DMS 273 (cell line): ENCODE measurements at regions not wholly inside any gene's neighbourhood (a gene's known extent, or its start where the extent isn't known, plus 50 kb on each side); places are given as distances from the start of the nearest gene placed in this dataset.
"Not testable (repeated sequence)": the region's sequence is repeated elsewhere in the genome, so short reads cannot be mapped to it uniquely, and the experiment has no call there.

Source experiments
- DNase-seq: peaks from one replicate; lab custom pipeline; 2025; ENCODE audit not compliant: unreplicated experiment; lab: John Stamatoyannopoulos, UW

DNA sequence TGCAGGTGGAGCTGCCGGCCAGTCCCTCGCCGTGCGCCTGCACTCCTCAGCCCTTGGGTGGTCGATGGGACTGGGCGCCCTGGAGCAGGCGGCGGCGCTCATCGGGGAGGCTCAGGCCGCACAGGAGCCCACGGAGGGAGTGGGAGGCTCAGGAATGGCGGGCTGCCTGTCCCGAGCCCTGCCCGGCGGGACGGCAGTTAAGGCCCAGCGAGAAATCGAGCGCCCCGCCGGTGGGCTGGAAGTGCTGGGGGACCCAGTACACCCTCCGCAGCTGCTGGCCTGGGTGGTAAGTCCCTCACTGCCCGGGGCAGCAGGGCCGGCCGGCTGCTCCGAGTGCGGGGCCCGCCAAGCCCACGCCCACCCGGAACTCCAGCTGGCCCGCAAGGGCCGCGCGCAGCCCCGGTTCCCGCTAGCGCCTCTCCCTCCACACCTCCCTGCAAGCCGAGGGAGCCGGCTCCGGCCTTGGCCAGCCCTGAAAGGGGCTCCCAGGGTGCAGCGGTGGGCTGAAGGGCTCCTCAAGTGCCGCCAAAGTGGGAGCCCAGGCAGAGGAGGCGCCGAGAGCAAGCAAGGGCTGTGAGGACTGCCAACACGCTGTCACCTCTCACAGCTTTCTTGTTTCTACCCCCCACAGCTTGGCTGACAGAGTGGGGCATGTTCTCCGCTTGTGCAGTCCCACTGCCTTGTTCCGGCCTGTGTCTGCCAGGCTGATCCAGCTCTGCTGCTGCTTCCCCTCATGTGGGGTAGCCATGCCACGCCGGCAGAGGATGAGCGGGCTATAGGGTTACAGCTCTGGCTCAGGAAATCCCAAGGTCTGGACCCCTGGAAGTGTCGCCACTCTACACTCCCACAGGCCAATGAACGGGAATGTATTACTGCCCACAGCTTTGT is 886.7 kb downstream of the FAT4 start:
- DNase-seq = not testable (repeated sequence)

DNA sequence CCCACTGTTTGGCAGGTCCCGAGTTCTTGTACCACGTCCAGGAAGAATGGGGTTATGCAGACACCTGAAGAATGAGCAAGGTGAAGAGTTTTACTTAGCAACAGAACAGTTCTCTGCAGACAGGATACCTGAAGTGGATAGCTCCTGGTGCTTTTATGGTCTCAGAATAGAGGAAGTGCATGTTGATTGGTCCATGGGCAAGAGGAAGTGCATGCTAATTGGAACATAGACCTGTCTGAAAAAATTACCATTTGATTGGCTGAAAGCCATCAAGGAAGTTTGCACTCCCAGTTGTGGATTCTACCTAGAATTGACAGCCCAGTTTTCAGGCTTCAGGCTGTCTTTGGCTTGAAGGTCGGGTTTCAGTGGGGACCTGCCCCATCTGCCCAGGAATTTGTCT is 887.5 kb downstream of the FAT4 start:
- DNase-seq = no peak

DNA sequence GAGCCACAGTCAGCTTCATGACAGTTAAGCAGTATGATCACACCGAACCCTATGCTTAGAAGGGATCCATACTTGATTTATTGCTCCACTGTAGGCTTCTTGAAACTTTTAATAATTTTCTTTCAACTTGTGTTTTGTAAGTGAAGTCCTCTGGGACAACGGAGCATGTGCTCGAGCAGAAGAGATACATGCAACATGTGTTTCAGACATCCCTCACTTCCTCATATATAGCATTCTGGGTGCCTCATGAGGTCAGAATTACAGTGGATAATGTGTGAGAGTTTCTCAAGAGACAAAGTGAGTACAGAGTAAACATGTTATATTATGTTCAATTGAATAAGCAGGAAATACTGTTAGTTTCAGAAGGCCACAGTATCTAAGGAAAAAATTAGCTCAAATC is 893.2 kb downstream of the FAT4 start:
- DNase-seq = no peak

DNA sequence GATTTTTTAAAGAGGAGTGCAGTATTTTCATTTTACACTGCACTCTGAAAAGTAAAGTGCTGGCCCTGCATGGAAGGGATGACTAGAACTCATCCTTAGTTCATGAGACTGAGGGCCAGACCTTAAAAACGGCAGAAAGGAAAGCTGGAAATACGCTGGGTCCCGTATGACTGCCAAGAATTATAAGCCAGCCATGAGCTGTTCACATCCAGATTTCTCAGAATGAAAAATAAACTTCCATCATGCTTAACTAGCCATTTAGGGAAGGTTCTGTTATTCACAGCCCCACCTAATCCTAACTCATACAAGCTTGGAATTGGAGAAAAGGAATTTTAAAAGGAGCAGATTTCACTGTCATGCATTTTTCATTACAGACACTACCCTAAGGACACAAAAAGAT is 894.4 kb downstream of the FAT4 start:
- DNase-seq = no peak

GRCh38 chr4:126213996-126214395 is 899.2 kb downstream of the FAT4 start:
- no peak for DNase-seq

DNA sequence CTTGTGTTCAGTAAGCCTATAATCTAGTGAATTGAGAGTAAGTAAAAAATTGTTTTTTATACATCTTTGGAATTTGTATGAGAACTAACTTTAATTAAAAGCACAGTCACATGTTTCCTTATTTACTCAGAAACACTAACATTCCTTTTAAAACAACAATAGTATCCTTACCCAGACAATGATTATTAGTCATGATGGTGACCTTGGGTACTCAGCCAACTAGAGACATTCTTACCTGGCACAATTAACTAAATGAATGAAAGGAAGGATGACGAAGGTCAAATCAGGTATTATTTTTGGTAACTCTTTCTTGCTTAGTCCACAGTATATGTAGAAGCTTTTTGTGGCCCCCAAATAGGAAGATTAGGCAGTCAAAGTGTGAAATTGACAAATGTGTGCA is 901.0 kb downstream of the FAT4 start:
- DNase-seq = no peak

GRCh38 chr4:126216611-126217010 is 901.9 kb downstream of the FAT4 start:
- no peak for DNase-seq

GRCh38 chr4:126221282-126221681 is 906.5 kb downstream of the FAT4 start:
- DNase-seq = peak; percentile 58

DNA sequence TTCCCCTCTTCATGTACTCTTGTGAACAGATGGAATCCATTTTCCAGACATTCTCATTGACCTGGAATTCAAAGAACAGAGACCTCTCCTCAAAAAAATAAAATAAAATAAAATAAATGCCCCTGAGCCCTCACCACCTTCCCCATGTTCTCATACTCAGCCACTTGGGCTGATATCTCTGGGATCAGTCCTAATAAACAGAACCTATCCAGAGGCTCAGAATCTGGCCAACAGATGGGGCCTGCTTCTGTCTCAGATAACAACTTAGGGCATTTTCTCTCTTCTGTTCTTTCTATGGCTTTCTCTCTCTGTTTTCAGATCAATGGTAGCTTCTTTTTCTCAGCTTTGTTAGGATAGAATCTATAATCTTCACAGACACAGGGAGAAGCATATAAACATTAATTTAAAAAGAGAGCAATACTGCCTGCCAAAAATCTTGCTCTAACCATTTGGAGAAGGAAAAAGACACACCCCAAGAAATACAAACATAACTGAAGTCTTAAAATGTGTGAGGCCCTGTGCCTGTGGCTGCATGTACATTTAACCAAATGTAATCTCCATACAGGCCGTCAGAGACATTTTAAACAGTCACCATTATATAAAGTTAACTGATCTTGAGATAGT is 907.1 kb downstream of the FAT4 start:
- peak; percentile 64 for DNase-seq

DNA sequence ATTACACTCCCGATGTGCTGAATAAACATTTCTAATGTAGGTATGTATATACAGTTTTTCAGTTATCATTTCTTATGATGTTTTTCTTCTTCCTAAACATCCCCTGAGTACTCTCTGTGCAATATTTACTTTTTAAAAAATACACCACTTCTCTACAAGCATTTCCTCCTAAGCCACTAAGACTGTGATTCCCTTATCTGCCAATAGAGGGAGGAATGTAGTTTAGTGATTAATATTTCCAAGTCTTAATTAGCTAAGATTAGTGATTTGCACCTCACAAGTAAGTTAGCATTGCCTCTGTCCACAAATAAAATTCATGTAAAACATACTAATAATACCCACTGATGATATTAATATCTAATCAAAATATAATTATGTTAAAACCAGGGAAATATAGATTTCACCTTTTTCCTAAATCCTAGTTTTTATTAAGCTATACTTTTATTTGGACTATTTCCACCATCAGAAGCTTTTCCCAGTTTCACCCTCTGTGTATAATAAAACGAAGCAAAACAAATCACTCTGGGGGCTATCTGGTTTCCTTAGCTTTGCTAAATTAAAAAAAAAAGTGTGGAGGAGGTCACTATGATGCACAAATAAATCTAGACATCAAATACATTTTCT is 909.1 kb downstream of the FAT4 start:
- DNase-seq = peak; percentile 30

DNA sequence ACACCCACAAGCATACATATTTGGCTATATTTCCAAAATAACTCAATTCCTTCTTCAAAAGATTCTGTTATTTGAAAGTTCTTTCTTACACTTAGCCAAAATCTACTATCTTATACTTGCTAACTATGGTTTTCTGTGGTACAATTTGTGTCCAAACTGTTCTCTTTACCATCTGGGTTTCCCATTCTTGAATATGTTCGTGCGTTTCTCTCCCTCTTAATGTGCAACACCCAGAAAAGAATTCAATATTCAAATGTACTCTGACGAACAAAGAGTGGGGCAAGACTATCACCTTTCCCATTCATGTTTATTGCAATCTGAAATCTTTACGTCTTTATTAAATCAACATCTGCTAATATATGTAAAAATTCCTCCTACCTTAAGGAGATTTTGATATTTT is 912.7 kb downstream of the FAT4 start:
- DNase-seq = no peak

- DNase-seq = no peak
These were observed 915.5 kb downstream of the FAT4 start for GRCh38 chr4:126230269-126230668.

DNA sequence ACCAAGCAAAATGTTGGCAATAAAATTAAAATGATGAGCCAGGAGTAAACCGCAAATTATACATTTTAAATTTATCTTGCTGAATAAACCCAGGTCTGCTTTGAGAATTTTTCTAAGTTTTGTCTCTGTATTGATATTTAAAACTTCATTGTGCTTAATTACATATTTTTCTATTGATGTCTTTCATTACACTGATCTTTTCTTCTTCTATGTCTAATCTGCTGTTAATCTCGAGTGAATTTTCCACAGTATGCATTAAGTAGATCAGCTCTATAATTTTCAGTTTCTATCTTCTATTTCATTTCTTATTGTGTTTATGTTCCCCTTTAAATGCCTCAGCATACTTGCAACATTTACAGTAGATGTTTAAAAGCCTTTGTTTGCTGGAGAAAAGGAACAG is 918.7 kb downstream of the FAT4 start:
- no peak for DNase-seq

DNA sequence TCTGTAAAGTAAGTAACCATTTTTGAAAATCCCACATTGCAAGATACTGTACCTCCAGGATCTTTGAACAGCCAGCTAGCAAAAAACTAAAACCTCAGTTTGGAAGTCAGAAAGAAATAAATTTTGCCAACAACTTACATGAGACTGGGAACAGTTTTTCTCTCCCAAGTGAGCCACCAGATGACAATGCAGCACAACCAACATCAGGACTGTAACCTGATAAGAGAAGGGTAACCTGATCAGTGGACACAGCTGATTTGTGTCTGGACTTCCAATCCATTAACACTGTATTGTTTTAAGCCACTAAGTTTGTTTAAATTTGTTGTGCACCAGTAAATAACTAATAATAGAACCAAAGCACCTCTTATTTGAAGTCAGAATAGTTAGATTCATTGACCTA is 923.3 kb downstream of the FAT4 start:
- DNase-seq = peak; percentile 5

DNA sequence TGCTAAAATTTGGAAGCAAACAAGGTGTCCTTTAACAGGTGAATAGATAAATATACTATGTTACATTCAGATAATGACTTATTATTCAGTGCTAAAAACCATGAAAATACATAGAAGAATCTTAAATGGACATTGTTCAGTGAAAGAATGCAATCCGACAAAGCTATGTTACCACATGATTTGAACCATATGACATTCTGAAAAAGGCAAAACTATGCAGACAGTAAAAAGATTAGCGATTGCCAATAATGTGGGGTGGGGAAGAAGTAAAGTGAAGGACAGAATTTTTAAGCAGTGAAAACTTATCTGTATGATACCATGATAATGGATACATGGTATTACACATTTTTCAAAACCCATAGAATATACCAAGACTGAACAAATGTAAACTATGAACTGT is 926.9 kb downstream of the FAT4 start:
- no peak for DNase-seq

- peak; percentile 0 for DNase-seq
These were observed 928.1 kb downstream of the FAT4 start for GRCh38 chr4:126242679-126243390.

DNA sequence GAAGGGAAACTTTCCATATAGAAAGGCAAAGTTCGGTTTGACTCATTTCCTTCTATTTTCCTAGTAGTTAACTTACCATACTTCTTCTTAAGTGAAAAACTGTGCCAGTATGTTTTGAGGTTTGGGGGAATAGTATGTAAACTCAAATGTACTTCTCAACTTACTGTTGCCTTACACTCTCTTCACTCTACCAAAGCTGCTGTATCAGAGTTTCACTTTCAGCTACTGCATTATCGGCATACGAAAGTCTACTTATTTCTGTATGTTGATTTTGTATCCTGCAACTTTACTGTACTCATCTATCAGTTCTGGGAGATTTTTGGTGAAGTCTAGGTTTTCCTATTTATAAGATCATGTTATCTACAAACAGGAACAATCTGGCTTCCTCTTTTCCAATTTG is 932.7 kb downstream of the FAT4 start:
- DNase-seq = no peak

DNA sequence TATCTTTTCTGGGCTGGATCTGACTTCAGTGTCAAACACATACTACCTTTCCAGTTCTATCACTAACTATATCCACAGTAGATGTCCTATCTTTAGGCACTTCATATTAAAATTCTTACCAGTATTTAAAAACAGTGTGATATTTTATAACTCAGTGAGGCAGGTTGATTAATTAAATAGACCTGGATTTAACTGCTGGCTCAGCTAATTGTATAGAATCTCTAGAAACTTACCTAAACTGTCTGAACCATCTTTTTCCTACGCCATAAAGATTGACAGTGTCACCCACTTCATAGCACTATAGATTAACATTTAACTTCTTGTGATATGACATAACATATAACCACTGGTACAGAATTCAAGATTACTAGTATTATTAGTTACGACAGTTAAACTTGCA is 935.3 kb downstream of the FAT4 start:
- no peak for DNase-seq

DNA sequence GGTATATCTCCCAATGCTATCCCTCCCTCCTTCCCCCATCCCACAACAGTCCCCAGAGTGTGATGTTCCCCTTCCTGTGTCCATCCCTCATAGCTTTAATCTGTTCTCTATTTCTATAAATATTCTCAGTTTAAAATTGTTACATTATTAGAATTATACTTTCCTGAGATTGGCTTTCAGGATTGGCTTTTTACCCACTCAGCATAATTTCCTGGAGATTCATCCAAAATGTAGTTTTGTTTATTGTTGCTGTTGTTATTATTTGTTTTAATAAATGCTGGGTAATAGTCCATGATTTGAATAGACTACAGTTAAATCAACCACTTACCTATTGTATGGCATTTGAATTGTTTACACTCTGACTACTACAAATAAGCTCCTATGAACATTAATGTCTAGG is 936.4 kb downstream of the FAT4 start:
- DNase-seq = no peak

DNA sequence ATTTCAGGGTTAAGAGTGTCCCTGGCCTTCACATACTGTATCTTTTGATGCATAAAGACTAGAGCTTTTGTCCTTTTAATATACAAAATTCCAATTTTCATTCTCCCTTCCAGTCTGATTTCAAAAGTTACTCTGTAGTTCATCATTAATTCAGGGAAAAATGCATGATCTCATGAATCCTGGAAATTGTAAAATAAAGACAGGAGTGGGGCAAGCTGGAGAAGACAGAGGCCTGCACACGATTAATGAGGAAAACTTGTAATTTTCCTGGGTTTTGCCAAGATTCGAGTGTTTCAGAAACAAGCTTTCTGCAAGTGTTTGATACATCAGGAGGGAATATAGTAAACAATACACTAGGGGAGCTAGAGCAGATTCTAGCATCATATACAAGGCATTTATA is 947.9 kb downstream of the FAT4 start:
- no peak for DNase-seq

DNA sequence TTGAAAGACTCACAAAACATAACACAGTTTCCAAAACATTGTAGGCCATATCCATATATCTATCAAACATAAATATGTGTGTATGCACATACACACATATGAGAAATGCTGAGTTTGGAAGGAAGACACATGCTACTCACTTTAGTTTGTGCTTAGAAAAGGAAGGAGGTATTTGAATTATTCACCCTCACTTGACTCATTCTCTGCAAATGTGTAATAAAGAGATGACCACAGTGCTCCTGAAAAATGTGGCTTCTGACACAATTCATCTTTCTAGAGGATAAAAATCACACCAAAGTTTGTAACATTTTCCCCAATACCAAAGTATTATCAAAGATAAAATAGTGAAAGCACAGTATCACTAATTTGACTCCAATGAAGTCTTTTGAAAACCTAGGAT is 950.1 kb downstream of the FAT4 start:
- DNase-seq = no peak

- no peak for DNase-seq
These were observed 951.1 kb downstream of the FAT4 start for GRCh38 chr4:126265888-126266287.
